ENCODE measurements at regions not wholly inside any gene's neighbourhood (a gene's known extent, or its start where the extent isn't known, plus 50 kb on each side); places are given as distances from the start of the nearest gene placed in this dataset.
"Not testable (repeated sequence)": the region's sequence is repeated elsewhere in the genome, so short reads cannot be mapped to it uniquely, and the experiment has no call there.

DNA sequence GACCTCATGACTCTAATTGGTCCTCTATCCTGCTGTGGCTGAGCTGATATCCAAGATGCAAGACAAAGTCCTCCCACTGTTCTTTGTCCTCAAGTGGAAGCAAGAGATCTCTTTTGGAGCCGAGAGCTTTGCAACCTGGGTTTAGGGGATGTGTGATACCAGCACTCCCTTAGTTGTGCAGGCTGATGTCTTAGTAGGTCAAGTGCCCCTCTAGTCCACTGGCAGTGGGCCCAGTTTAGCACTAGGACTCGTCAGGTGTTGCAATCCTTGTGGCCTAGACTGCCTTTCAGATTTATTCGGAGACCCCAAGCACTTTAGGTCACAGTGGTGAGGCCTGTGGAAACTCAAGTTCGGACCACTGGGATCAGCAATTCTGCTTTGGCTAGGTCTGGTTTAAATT is 64.0 kb downstream of the GPRASP3 start:
- H3K36me3 ChIP-seq (ENCODE audit: low read depth): no peaks in the 10 kb centered on the region
- TF ChIP-seq, protein P1, sequence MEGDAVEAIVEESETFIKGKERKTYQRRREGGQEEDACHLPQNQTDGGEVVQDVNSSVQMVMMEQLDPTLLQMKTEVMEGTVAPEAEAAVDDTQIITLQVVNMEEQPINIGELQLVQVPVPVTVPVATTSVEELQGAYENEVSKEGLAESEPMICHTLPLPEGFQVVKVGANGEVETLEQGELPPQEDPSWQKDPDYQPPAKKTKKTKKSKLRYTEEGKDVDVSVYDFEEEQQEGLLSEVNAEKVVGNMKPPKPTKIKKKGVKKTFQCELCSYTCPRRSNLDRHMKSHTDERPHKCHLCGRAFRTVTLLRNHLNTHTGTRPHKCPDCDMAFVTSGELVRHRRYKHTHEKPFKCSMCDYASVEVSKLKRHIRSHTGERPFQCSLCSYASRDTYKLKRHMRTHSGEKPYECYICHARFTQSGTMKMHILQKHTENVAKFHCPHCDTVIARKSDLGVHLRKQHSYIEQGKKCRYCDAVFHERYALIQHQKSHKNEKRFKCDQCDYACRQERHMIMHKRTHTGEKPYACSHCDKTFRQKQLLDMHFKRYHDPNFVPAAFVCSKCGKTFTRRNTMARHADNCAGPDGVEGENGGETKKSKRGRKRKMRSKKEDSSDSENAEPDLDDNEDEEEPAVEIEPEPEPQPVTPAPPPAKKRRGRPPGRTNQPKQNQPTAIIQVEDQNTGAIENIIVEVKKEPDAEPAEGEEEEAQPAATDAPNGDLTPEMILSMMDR (IDR thresholded peaks at IDR 0.05): no peak
- DNase-seq (no peak), ATAC-seq (no peak)
- no peaks in the 10 kb centered on the region for H3K4me1 ChIP-seq (ENCODE audit: low read depth)
- intact Hi-C loops (cut with DNase I, micrococcal nuclease): no loop called here
- no peaks in the 10 kb centered on the region for H3K9me3 ChIP-seq
- H3K4me3 ChIP-seq: no peak overlapping the region

DNA sequence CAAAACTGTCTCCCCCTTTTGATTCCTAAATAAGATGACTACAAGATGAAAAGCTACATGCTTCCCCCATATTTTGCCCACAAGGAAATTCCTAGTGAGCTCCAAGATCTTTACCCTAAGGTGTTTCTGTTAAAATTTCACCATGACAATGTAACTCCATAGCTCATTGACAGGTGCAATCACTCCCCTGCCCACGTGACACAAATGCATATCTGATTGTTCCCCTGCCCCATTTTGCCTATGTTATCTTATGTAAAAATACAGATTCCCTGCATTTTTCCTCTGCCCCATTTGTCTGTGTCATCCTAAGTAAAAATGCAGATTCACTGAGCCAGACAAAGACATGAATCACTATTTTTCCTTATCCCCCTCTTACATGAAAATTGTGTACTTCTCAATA is 66.7 kb downstream of the GPRASP3 start:
- TF ChIP-seq, protein P1 (IDR thresholded peaks at IDR 0.05): no peak
- intact Hi-C loops (cut with DNase I, micrococcal nuclease): no loop called here
- no peak for ATAC-seq
- no peaks in the 10 kb centered on the region for H3K4me1 ChIP-seq (ENCODE audit: low read depth)
- H3K9me3 ChIP-seq: peaks cover 3% of the 10 kb centered on the region
- no peak overlapping the region for H3K4me3 ChIP-seq
- no peaks in the 10 kb centered on the region for H3K36me3 ChIP-seq (ENCODE audit: low read depth)
- no peak for DNase-seq

DNA sequence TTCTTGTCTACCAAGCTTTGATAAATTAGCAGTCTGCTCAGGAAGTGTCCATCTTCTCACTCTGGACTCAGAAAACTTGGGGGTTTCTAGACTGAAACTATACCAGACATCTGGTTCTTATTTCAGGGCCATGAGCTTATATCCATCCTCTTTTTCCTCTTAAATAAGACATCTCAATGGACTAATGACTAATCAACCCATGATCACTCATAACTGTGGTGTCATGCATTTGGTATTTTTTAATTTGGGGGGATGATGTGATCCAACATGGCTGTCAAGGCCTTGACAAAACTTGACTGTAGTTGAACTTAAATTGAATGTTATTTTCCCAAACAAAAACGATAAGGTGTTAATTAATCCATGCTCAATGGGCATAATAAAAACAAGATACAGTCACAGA is 87.8 kb downstream of the GPRASP3 start:
- TF ChIP-seq, protein P1 (IDR thresholded peaks at IDR 0.05): no peak
- Histone ChIP-seq H3K9me3 (no peaks in the 10 kb centered on the region), H3K36me3 (ENCODE audit: low read depth) (no peaks in the 10 kb centered on the region), H3K4me3 (no peak overlapping the region), H3K4me1 (ENCODE audit: low read depth) (no peaks in the 10 kb centered on the region)
- DNase-seq (no peak), ATAC-seq (no peak)
- intact Hi-C loops (cut with DNase I, micrococcal nuclease): no loop called here

DNA sequence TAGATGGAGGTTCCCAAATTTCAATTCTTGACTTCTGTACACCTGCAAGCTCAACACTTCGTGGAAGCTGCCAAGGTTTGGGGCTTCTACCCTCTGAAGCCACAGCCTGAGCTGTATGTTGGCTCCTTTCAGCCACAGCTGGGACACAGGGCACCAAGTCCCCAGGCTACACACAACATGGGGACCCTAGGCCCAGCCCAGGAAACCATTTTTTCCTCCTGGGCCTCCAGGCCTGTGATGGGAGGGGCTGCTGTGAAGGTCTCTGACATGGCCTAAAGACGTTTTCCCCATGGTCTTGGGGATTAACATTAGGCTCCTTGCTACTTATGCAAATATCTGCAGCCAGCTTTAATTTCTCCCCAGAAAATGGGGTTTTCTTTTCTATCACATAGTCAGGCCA is 97.7 kb downstream of the GPRASP3 start:
- H3K9me3 ChIP-seq; intact Hi-C loops (cut with DNase I, micrococcal nuclease); DNase-seq; H3K4me1 ChIP-seq (ENCODE audit: low read depth); ATAC-seq; H3K4me3 ChIP-seq; H3K36me3 ChIP-seq (ENCODE audit: low read depth): not testable (repeated sequence)

DNA sequence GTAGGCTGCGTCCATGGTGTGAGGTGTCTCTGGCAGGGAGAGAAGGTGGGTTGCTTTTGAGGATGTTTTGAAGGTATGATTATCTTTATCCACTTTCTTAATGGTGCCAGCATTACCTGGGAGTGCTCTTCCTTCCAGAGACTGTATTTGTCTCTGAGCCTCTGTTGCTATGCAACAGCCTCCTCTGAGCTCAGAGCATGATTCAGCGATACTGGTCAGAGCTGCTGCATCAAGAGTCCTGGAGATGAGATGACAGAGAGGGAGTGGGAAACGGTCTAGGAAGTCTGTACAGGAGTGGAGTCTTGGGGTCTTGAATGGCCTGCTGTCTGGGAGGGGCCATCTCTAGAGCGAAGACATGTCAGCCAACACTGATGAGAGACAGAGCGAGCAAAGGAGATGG is 104.4 kb upstream of the RAB40AL start:
- TF ChIP-seq, protein P1 (IDR thresholded peaks at IDR 0.05): no peak
- H3K4me3 ChIP-seq: no peak overlapping the region
- H3K9me3 ChIP-seq: no peaks in the 10 kb centered on the region
- DNase-seq: no peak
- intact Hi-C loops (cut with DNase I, micrococcal nuclease): no loop called here
- ATAC-seq: no peak
- no peaks in the 10 kb centered on the region for H3K4me1 ChIP-seq (ENCODE audit: low read depth)
- H3K36me3 ChIP-seq (ENCODE audit: low read depth): no peaks in the 10 kb centered on the region

DNA sequence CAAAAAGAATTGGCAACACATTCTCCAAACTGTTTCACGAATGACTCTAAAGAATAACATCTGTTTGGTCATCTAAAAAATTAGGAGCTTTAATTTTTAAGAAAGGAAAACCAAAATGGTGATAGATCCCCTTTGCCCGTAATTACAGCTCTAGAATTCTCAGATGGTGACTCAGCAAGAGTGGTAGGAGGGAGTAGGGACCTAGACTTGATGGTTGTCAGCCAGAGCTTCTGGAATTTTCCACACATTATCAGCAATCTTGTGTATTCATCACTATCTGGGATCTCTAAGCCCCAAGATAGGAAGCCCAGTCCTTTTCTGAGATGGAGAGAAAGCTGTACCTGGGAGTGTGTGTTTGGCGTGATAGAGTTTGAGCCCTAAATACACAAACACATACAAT is 103.9 kb upstream of the RAB40AL start:
- intact Hi-C loops (cut with DNase I, micrococcal nuclease): no loop called here
- no peaks in the 10 kb centered on the region for H3K36me3 ChIP-seq (ENCODE audit: low read depth)
- TF ChIP-seq, protein P1 (IDR thresholded peaks at IDR 0.05): no peak
- H3K4me3 ChIP-seq: no peak overlapping the region
- no peak for DNase-seq
- ATAC-seq: no peak
- no peaks in the 10 kb centered on the region for H3K9me3 ChIP-seq
- no peaks in the 10 kb centered on the region for H3K4me1 ChIP-seq (ENCODE audit: low read depth)

Measured in mucosa of descending colon (tissue), 3 donors.